Panc1 (cell line): ENCODE measurements at regions not wholly inside any gene's neighbourhood (a gene's known extent, or its start where the extent isn't known, plus 50 kb on each side); places are given as distances from the start of the nearest gene placed in this dataset.

Experiments
- ATAC-seq: fragments of 200-7000 bp; cut with Tn5 transposase; 2 replicates; pipeline ENCODE4 v1.9.1; 2020; ENCODE audit warnings: mild to moderate bottlenecking, moderate library complexity
- BruUV-seq: library from RNA; stranded (reverse); fragments of 400-500 nt; replicated peaks from 2 replicates; lab custom pipeline; 2021; lab: Mats Ljungman, UMichigan
- CTCF ChIA-PET: fragments of 300-600 bp; sonication (Branson Sonifier 250); formaldehyde crosslinking; loops from one replicate; lab custom pipeline; 2022; ENCODE audit warnings: antibody characterized with exemption; lab: Charles Lee
- POLR2A ChIA-PET: fragments of 300-600 bp; sonication (Branson Sonifier 250); formaldehyde crosslinking; loops from one replicate; lab custom pipeline; 2022; ENCODE audit warnings: antibody characterized with exemption; lab: Charles Lee
- DNase-seq: peaks from one replicate; pipeline ENCODE4 v3.0.0-alpha.2; 2010; ENCODE audit warnings: low read depth, low spot score
- H3K27ac ChIP-seq: 2 replicates; pipeline ENCODE4 v1.5.1; 2011; ENCODE audit warnings: mild to moderate bottlenecking, low read length, inconsistent platforms
- H3K27me3 ChIP-seq: fragments of 200-500 bp; sonication (Bioruptor generic); 2 replicates; pipeline ENCODE4 v1.6.0; 2014; ENCODE audit warnings: low read length, inconsistent platforms; ENCODE audit not compliant: control insufficient read depth, insufficient read depth
- H3K36me3 ChIP-seq: fragments of 200-500 bp; sonication (Bioruptor generic); 2 replicates; pipeline ENCODE4 v1.5.1; 2014; ENCODE audit warnings: inconsistent platforms, mild to moderate bottlenecking, low read length, moderate library complexity; ENCODE audit not compliant: control insufficient read depth, insufficient read depth
- H3K4me1 ChIP-seq: 2 replicates; pipeline ENCODE4 v1.5.1; 2011; ENCODE audit warnings: inconsistent platforms, mild to moderate bottlenecking, low read length, moderate library complexity; ENCODE audit not compliant: control insufficient read depth, insufficient read depth
- H3K4me3 ChIP-seq, 2 experiments: 2 replicates each; pipeline ENCODE4 v1.5.1; 2011 to 2012; ENCODE audit warnings: low read depth in 2 of 2, low read length in 2 of 2, mild to moderate bottlenecking in 2 of 2, inconsistent platforms in 1 of 2, moderate library complexity in 1 of 2
- H3K9me3 ChIP-seq: fragments of 200-500 bp; sonication (Bioruptor generic); 2 replicates; pipeline ENCODE4 v1.5.1; 2014; ENCODE audit warnings: low read depth, mild to moderate bottlenecking, inconsistent platforms, low read length, moderate library complexity; ENCODE audit not compliant: control insufficient read depth, insufficient read depth
- POLR2AphosphoS5 ChIP-seq: IDR thresholded peaks from 2 replicates; pipeline ENCODE4 v1.6.1; 2012; ENCODE audit warnings: mild to moderate bottlenecking, low read depth, low read length, moderate library complexity
- SIN3A ChIP-seq: IDR thresholded peaks from 2 replicates; pipeline ENCODE4 v1.6.1; 2012; ENCODE audit warnings: low read depth, mild to moderate bottlenecking, low read length, moderate library complexity, borderline replicate concordance; ENCODE audit not compliant: insufficient read depth
- TCF7L2 ChIP-seq: IDR thresholded peaks from 2 replicates; pipeline ENCODE4 v1.6.1; 2011; ENCODE audit warnings: mild to moderate bottlenecking, low read depth, low read length, inconsistent platforms
- in situ Hi-C: cut with HindIII; loops from 2 replicates; pipeline ENCODE4 v1.10.0; 2016; ENCODE audit warnings: low sequenced_read_pairs, low pct_unique_long_range_greater_than_20kb
- intact Hi-C: fragments of 100-400 bp; cut with micrococcal nuclease; formaldehyde crosslinking; loops from one replicate; pipeline ENCODE4 v1.10.0; 2022; ENCODE audit not compliant: unreplicated experiment
- TF ChIP-seq, protein P1 (sequence below): fragments of 450-650 bp; IDR thresholded peaks from 2 replicates; pipeline ENCODE4 v1.5.1; 2017; ENCODE audit warnings: mild to moderate bottlenecking
- TF ChIP-seq, protein P2 (sequence below), 2 experiments: IDR thresholded peaks; 2 replicates each; pipeline ENCODE4 v1.6.1; 2011 to 2012; ENCODE audit warnings: low read depth in 2 of 2, control low read depth in 1 of 2, low read length in 1 of 2, mild to moderate bottlenecking in 1 of 2, moderate library complexity in 1 of 2; ENCODE audit not compliant: insufficient read depth in 1 of 2

DNA sequence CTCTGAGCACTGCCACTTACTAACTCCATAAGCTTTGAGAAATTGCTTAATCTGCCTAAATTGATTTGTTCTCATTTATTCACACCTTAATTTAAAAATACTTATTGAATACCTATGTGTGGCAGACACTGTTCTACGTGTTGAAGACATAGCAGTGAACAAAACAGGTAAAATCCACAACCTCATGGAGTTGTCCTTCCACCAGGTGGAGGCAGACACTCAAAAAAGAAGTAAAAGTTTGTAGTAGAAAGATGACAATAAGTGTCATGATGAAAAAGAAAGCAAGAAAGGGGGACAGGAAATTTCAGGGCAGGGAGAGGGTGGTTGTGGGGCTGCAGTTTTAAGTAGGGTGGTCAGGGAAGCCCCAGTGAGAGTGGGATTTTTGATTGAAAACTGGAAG is 94.9 kb downstream of the SREK1 start:
- H3K27ac ChIP-seq, result no peak overlapping the region
- H3K9me3 ChIP-seq, result no peaks in the 10 kb centered on the region
- intact Hi-C loops (no loop called here), in situ Hi-C loops (no loop called here)
- DNase-seq, result no peak
- BruUV-seq, result no TSS peak
- H3K27me3 ChIP-seq, result peaks cover 20% of the 10 kb centered on the region
- no peaks in the 10 kb centered on the region for H3K36me3 ChIP-seq
- ChIA-PET POLR2A (no interaction called here), CTCF (no interaction called here)
- no peaks in the 10 kb centered on the region for H3K4me1 ChIP-seq
- no peak for ATAC-seq
- TF ChIP-seq, protein P1, sequence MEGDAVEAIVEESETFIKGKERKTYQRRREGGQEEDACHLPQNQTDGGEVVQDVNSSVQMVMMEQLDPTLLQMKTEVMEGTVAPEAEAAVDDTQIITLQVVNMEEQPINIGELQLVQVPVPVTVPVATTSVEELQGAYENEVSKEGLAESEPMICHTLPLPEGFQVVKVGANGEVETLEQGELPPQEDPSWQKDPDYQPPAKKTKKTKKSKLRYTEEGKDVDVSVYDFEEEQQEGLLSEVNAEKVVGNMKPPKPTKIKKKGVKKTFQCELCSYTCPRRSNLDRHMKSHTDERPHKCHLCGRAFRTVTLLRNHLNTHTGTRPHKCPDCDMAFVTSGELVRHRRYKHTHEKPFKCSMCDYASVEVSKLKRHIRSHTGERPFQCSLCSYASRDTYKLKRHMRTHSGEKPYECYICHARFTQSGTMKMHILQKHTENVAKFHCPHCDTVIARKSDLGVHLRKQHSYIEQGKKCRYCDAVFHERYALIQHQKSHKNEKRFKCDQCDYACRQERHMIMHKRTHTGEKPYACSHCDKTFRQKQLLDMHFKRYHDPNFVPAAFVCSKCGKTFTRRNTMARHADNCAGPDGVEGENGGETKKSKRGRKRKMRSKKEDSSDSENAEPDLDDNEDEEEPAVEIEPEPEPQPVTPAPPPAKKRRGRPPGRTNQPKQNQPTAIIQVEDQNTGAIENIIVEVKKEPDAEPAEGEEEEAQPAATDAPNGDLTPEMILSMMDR, result peak; percentile 49
- no peak for TF ChIP-seq POLR2AphosphoS5
- H3K4me3 ChIP-seq, result no peak overlapping the region

DNA sequence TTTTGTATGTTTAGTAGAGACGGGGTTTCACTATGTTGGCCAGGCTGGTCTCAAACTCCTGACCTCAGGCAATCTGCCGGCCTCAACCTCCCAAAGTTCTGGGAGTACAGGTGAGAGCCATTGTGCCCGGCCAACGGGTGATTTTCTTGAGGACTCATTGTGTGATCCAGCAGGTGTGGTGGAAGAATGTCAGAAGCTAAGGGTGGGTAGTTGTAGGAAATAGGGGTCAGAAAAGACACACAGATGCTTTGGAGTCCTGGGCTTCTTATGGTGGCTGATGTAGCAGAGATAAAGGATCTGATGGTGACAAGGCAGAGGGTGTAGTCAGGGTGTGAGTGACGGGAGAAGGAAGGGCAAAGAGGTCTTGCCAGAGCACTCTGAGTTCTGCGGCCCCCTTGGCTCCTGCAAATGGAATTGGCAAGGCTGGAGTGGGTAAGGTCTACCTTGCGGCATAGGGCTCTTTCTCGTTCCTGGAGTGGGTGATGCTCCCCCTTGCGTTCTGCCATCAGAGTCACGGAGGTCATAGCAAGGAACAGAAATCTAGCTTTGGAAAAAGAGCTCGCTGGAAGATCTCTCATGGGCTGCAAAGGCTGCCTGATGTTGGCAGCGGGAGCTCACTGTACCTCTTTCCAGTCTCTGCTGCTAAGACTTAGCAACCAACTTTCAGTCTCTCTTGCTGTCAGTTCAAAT is 97.2 kb downstream of the SREK1 start:
- H3K9me3 ChIP-seq, result no peaks in the 10 kb centered on the region
- H3K36me3 ChIP-seq, result no peaks in the 10 kb centered on the region
- POLR2A ChIA-PET, result no interaction called here
- TF ChIP-seq, protein P1, result no peak
- TF ChIP-seq SIN3A, result no peak
- TF ChIP-seq POLR2AphosphoS5, result no peak
- TF ChIP-seq, protein P2, sequence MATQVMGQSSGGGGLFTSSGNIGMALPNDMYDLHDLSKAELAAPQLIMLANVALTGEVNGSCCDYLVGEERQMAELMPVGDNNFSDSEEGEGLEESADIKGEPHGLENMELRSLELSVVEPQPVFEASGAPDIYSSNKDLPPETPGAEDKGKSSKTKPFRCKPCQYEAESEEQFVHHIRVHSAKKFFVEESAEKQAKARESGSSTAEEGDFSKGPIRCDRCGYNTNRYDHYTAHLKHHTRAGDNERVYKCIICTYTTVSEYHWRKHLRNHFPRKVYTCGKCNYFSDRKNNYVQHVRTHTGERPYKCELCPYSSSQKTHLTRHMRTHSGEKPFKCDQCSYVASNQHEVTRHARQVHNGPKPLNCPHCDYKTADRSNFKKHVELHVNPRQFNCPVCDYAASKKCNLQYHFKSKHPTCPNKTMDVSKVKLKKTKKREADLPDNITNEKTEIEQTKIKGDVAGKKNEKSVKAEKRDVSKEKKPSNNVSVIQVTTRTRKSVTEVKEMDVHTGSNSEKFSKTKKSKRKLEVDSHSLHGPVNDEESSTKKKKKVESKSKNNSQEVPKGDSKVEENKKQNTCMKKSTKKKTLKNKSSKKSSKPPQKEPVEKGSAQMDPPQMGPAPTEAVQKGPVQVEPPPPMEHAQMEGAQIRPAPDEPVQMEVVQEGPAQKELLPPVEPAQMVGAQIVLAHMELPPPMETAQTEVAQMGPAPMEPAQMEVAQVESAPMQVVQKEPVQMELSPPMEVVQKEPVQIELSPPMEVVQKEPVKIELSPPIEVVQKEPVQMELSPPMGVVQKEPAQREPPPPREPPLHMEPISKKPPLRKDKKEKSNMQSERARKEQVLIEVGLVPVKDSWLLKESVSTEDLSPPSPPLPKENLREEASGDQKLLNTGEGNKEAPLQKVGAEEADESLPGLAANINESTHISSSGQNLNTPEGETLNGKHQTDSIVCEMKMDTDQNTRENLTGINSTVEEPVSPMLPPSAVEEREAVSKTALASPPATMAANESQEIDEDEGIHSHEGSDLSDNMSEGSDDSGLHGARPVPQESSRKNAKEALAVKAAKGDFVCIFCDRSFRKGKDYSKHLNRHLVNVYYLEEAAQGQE (IDR thresholded peaks at IDR 0.05; ENCODE audit: insufficient read depth in 1 of 2, low read depth in 2 of 2, low read length in 1 of 2), result no peak
- TF ChIP-seq TCF7L2, result no peak
- H3K4me1 ChIP-seq, result no peaks in the 10 kb centered on the region
- CTCF ChIA-PET, result no interaction called here
- in situ Hi-C loops (no loop called here), intact Hi-C loops (no loop called here)
- DNase-seq (no peak), ATAC-seq (0 out of 2 replicates have a peak, but pooled peaks have one; percentile 31)
- no peak overlapping the region for H3K4me3 ChIP-seq
- no peak overlapping the region for H3K27ac ChIP-seq
- H3K27me3 ChIP-seq, result peaks cover 15% of the 10 kb centered on the region
- no TSS peak for BruUV-seq
